ENCODE measurements at regions not wholly inside any gene's neighbourhood (a gene's known extent, or its start where the extent isn't known, plus 50 kb on each side); places are given as distances from the start of the nearest gene placed in this dataset.

GRCh38 chr13:39134574-39134973 lies 96.3 kb downstream of the NHLRC3 start:
- TF ChIP-seq CTCF (IDR thresholded peaks at IDR 0.05): no peak

GRCh38 chr13:39144391-39144790 lies 106.1 kb downstream of the NHLRC3 start:
- TF ChIP-seq CTCF (IDR thresholded peaks at IDR 0.05): no peak

- peak; percentile 66 for TF ChIP-seq CTCF (IDR thresholded peaks at IDR 0.05)
Observed at GRCh38 chr13:39144941-39145533, 106.8 kb downstream of the NHLRC3 start.

- TF ChIP-seq CTCF (IDR thresholded peaks at IDR 0.05): no peak
Observed at GRCh38 chr13:39148513-39148961, 110.3 kb downstream of the NHLRC3 start.

- TF ChIP-seq CTCF (IDR thresholded peaks at IDR 0.05): no peak
Observed at GRCh38 chr13:39149896-39150295, 111.6 kb downstream of the NHLRC3 start.

GRCh38 chr13:39154041-39154440 lies 115.8 kb downstream of the NHLRC3 start:
- no peak for TF ChIP-seq CTCF (IDR thresholded peaks at IDR 0.05)

- no peak for TF ChIP-seq CTCF (IDR thresholded peaks at IDR 0.05)
Observed at GRCh38 chr13:39159393-39159792, 121.1 kb downstream of the NHLRC3 start.

GRCh38 chr13:39159846-39160370 lies 121.7 kb downstream of the NHLRC3 start:
- TF ChIP-seq CTCF (IDR thresholded peaks at IDR 0.05): no peak

All from LNCAP (cell line).